ENCODE measurements at regions not wholly inside any gene's neighbourhood (a gene's known extent, or its start where the extent isn't known, plus 50 kb on each side); places are given as distances from the start of the nearest gene placed in this dataset.

- TF ChIP-seq CTCF (IDR thresholded peaks at IDR 0.05; ENCODE audit: low read depth, low read length, missing input control) (no peak), RXRA (IDR thresholded peaks at IDR 0.05) (no peak), EGR1 (IDR thresholded peaks at IDR 0.05; ENCODE audit: low read depth in 2 of 2) (no peak), HNF4A (conservative IDR thresholded peaks at IDR 0.05) (no peak), REST (IDR thresholded peaks at IDR 0.05) (no peak), TAF1 (conservative IDR thresholded peaks at IDR 0.05) (no peak)
- TF ChIP-seq, protein P1, sequence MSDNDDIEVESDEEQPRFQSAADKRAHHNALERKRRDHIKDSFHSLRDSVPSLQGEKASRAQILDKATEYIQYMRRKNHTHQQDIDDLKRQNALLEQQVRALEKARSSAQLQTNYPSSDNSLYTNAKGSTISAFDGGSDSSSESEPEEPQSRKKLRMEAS (IDR thresholded peaks at IDR 0.05), result no peak
Measured at GRCh38 chr17:77898521-77899434, 59.7 kb upstream of the TNRC6C start.

All from liver (tissue), 3 donors.